Retinal pigment epithelial cell (primary cell): ENCODE measurements at regions not wholly inside any gene's neighbourhood (a gene's known extent, or its start where the extent isn't known, plus 50 kb on each side); places are given as distances from the start of the nearest gene placed in this dataset.

Source experiments
- DNase-seq: peaks from one replicate; pipeline ENCODE4 v3.0.0-alpha.2; 2010; ENCODE audit warnings: low read depth
- H3K4me3 ChIP-seq: 2 replicates; pipeline ENCODE4 v1.5.1; 2011; ENCODE audit warnings: mild to moderate bottlenecking, low read length, control low read depth, moderate library complexity
- TF ChIP-seq, protein P1 (sequence below): conservative IDR thresholded peaks from 2 replicates; pipeline ENCODE4 v1.5.1; 2011; ENCODE audit warnings: low read depth, low read length, control low read depth, inconsistent platforms

- DNase-seq: no peak
- TF ChIP-seq, protein P1, sequence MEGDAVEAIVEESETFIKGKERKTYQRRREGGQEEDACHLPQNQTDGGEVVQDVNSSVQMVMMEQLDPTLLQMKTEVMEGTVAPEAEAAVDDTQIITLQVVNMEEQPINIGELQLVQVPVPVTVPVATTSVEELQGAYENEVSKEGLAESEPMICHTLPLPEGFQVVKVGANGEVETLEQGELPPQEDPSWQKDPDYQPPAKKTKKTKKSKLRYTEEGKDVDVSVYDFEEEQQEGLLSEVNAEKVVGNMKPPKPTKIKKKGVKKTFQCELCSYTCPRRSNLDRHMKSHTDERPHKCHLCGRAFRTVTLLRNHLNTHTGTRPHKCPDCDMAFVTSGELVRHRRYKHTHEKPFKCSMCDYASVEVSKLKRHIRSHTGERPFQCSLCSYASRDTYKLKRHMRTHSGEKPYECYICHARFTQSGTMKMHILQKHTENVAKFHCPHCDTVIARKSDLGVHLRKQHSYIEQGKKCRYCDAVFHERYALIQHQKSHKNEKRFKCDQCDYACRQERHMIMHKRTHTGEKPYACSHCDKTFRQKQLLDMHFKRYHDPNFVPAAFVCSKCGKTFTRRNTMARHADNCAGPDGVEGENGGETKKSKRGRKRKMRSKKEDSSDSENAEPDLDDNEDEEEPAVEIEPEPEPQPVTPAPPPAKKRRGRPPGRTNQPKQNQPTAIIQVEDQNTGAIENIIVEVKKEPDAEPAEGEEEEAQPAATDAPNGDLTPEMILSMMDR: no peak
- no peak overlapping the region for H3K4me3 ChIP-seq
These were observed 265.4 kb downstream of the NUP35 start for GRCh38 chr2:183389546-183390080.

DNA sequence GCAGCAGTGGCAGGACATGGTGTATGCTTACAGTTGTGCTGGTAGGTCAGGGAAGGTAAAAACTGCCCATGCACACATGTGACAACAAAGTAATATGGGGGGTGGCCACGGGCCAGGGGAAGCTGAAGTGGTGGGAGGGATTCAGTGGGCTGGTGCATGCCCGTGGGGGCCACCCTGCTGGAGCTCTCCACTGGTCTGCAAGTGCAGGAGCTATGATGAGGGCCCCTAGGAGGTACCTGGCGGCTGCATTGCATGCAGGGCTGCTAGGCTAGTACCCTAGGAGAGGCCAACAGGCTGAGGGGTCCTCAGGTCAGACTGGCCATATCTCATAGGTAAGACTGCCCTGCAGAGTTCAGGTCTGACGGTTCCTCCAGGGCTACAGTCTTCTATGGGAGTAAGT is 265.9 kb downstream of the NUP35 start:
- no peak overlapping the region for H3K4me3 ChIP-seq
- TF ChIP-seq, protein P1: no peak
- DNase-seq: no peak

DNA sequence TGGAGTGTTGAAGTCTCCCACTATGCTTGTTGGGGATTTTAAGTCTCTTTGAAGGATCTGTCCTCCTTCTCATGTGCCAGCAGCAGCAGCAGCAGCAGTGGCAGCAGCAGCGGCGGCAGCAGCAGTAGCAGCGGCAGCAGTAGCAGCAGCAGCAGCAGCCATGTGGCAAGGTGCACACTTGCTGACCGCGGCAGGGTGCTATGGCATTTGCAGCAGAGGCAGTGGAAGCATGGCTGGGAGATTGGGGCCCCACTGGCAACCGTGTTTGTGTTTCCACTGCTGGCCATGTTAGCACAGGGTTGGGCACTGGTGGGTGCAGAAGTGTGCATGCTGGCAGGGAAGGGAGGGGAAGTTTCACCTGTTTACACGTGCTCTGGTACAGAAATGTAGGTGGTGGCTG is 280.1 kb downstream of the NUP35 start:
- H3K4me3 ChIP-seq: no peak overlapping the region
- TF ChIP-seq, protein P1: no peak
- DNase-seq: no peak

- TF ChIP-seq, protein P1: no peak
- no peak for DNase-seq
- H3K4me3 ChIP-seq: no peak overlapping the region
These were observed 284.3 kb downstream of the NUP35 start for GRCh38 chr2:183408562-183408961.

- TF ChIP-seq, protein P1: no peak
- H3K4me3 ChIP-seq: no peak overlapping the region
- DNase-seq: no peak
These were observed 285.4 kb downstream of the NUP35 start for GRCh38 chr2:183409662-183410061.

DNA sequence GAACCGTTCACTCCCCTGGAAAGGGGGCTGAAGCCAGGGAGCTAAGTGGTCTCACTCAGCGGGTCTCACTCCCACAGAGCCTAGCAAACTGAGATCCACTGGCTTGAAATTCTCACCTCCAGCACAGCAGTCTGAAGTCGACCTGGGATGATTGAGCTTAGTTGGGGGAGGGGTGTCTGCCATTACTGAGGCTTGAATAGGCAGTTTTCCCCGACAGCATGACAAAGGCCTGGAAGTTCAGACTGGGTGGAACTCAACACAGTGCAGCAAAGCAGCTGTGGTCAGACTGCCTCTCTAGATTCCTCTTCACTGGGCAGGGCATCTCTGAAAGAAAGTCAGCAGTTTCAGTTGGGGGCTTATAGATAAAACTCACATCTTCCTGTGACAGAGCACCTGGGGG is 292.5 kb downstream of the NUP35 start:
- DNase-seq: no peak
- H3K4me3 ChIP-seq: no peak overlapping the region
- TF ChIP-seq, protein P1: no peak

- H3K4me3 ChIP-seq: no peak overlapping the region
- no peak for DNase-seq
- TF ChIP-seq, protein P1: no peak
These were observed 302.6 kb downstream of the NUP35 start for GRCh38 chr2:183426825-183427224.
